ENCODE measurements at regions not wholly inside any gene's neighbourhood (a gene's known extent, or its start where the extent isn't known, plus 50 kb on each side); places are given as distances from the start of the nearest gene placed in this dataset.

DNA sequence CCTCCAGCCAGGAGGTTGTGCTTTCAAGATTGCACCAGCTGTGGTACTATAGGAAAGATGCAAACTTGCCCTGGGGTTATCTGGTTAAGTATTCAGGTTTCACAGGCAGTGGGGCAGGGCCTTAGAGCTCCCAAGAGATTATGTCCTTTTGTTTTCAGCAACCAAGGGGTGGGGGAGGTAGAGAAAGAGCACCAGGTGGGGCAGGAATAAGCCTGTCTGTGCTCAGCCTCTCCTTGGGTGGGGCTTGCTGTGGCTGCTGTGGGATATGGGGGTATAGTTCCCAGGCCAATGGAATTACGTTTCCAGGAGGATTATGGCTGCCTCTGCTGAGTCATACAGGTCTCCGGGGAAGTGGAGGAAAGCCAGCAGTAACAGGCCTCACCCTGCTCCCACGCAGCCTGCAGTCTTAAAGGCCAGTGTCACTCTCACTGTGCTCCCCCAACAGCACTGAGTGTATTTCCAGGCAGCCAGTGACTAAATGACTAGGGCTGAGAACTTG lies 508.6 kb downstream of the RWDD3 start:
- no peak overlapping the region for H3K9ac ChIP-seq (ENCODE audit: low read depth in 1 of 2, low read length in 2 of 2)

DNA sequence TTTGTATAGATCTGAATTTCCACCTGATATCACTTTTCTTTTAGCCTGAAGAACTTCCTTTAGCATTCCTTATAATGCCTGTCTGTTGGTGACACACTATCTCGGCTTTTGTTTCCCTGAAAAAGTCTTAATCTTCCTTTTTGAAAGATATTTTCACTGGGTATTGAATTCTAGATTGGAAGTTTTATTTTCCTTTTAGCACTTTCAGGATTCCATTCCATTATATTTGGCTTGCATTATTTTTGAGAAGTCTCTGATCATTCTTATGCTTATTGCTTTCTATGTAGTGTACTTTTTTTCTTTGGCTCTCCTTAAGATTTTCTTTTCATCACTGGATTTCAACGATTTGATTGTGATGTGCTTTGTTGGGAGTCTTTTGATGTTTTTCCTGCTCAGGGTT lies 510.7 kb downstream of the RWDD3 start:
- 58% methylated on average over 2 of the region's 2 CpGs for WGBS
- no peak for DNase-seq (ENCODE audit: low spot score)
- Histone ChIP-seq H3K36me3 (ENCODE audit: control insufficient read depth in 4 of 4, insufficient read depth in 3 of 4, low read depth in 1 of 4, low read length in 3 of 4) (no peaks in the 10 kb centered on the region), H3K27me3 (ENCODE audit: control insufficient read depth in 4 of 4, insufficient read depth in 4 of 4, low read length in 3 of 4) (no peaks in the 10 kb centered on the region), H3K27ac (ENCODE audit: low read depth in 1 of 2, low read length in 2 of 2) (no peak overlapping the region), H3K4me3 (ENCODE audit: low read depth in 1 of 3, low read length in 3 of 3) (no peak overlapping the region), H3K4me1 (ENCODE audit: control insufficient read depth in 4 of 4, insufficient read depth in 4 of 4, low read length in 3 of 4) (no peaks in the 10 kb centered on the region), H3K9me3 (ENCODE audit: control insufficient read depth in 4 of 4, low read length in 3 of 4) (no peaks in the 10 kb centered on the region), H3K9ac (ENCODE audit: low read depth in 1 of 2, low read length in 2 of 2) (no peak overlapping the region)
- no peak for TF ChIP-seq RAD21 (IDR thresholded peaks at IDR 0.05)
- TF ChIP-seq, protein P1, sequence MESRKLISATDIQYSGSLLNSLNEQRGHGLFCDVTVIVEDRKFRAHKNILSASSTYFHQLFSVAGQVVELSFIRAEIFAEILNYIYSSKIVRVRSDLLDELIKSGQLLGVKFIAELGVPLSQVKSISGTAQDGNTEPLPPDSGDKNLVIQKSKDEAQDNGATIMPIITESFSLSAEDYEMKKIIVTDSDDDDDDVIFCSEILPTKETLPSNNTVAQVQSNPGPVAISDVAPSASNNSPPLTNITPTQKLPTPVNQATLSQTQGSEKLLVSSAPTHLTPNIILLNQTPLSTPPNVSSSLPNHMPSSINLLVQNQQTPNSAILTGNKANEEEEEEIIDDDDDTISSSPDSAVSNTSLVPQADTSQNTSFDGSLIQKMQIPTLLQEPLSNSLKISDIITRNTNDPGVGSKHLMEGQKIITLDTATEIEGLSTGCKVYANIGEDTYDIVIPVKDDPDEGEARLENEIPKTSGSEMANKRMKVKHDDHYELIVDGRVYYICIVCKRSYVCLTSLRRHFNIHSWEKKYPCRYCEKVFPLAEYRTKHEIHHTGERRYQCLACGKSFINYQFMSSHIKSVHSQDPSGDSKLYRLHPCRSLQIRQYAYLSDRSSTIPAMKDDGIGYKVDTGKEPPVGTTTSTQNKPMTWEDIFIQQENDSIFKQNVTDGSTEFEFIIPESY (IDR thresholded peaks at IDR 0.05) = no peak
- TF ChIP-seq, protein P2, sequence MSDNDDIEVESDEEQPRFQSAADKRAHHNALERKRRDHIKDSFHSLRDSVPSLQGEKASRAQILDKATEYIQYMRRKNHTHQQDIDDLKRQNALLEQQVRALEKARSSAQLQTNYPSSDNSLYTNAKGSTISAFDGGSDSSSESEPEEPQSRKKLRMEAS (IDR thresholded peaks at IDR 0.05) = no peak
- TF ChIP-seq SP1 (IDR thresholded peaks at IDR 0.05) = no peak
- TF ChIP-seq, protein P3, sequence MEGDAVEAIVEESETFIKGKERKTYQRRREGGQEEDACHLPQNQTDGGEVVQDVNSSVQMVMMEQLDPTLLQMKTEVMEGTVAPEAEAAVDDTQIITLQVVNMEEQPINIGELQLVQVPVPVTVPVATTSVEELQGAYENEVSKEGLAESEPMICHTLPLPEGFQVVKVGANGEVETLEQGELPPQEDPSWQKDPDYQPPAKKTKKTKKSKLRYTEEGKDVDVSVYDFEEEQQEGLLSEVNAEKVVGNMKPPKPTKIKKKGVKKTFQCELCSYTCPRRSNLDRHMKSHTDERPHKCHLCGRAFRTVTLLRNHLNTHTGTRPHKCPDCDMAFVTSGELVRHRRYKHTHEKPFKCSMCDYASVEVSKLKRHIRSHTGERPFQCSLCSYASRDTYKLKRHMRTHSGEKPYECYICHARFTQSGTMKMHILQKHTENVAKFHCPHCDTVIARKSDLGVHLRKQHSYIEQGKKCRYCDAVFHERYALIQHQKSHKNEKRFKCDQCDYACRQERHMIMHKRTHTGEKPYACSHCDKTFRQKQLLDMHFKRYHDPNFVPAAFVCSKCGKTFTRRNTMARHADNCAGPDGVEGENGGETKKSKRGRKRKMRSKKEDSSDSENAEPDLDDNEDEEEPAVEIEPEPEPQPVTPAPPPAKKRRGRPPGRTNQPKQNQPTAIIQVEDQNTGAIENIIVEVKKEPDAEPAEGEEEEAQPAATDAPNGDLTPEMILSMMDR (IDR thresholded peaks at IDR 0.05; ENCODE audit: low read depth, low read length, missing input control) = no peak
- no peak for TF ChIP-seq HNF4G (IDR thresholded peaks at IDR 0.05)
- no peak for TF ChIP-seq EGR1 (IDR thresholded peaks at IDR 0.05; ENCODE audit: low read depth in 2 of 2)
- TF ChIP-seq HNF4A (conservative IDR thresholded peaks at IDR 0.05) = no peak

More for the DNA sequence above, 508.6 kb downstream of the RWDD3 start:
- Histone ChIP-seq H3K4me1 (ENCODE audit: control insufficient read depth in 4 of 4, insufficient read depth in 4 of 4, low read length in 3 of 4) (no peaks in the 10 kb centered on the region), H3K36me3 (ENCODE audit: control insufficient read depth in 4 of 4, insufficient read depth in 3 of 4, low read depth in 1 of 4, low read length in 3 of 4) (no peaks in the 10 kb centered on the region), H3K27me3 (ENCODE audit: control insufficient read depth in 4 of 4, insufficient read depth in 4 of 4, low read length in 3 of 4) (no peaks in the 10 kb centered on the region), H3K4me3 (ENCODE audit: low read depth in 1 of 3, low read length in 3 of 3) (peak overlapping the region in 1 of 3 donors; percentile 1), H3K9me3 (ENCODE audit: control insufficient read depth in 4 of 4, low read length in 3 of 4) (no peaks in the 10 kb centered on the region), H3K27ac (ENCODE audit: low read depth in 1 of 2, low read length in 2 of 2) (no peak overlapping the region)
- DNase-seq (ENCODE audit: low spot score) = no peak
- TF ChIP-seq JUND (IDR thresholded peaks at IDR 0.05) = no peak
- TF ChIP-seq, protein P2 (IDR thresholded peaks at IDR 0.05) = no peak
- no peak for TF ChIP-seq HNF4A (conservative IDR thresholded peaks at IDR 0.05)
- TF ChIP-seq FOXA2 (IDR thresholded peaks at IDR 0.05) = no peak
- no peak for TF ChIP-seq RXRA (IDR thresholded peaks at IDR 0.05)
- no peak for TF ChIP-seq NR2F2 (IDR thresholded peaks at IDR 0.05)
- TF ChIP-seq, protein P4, sequence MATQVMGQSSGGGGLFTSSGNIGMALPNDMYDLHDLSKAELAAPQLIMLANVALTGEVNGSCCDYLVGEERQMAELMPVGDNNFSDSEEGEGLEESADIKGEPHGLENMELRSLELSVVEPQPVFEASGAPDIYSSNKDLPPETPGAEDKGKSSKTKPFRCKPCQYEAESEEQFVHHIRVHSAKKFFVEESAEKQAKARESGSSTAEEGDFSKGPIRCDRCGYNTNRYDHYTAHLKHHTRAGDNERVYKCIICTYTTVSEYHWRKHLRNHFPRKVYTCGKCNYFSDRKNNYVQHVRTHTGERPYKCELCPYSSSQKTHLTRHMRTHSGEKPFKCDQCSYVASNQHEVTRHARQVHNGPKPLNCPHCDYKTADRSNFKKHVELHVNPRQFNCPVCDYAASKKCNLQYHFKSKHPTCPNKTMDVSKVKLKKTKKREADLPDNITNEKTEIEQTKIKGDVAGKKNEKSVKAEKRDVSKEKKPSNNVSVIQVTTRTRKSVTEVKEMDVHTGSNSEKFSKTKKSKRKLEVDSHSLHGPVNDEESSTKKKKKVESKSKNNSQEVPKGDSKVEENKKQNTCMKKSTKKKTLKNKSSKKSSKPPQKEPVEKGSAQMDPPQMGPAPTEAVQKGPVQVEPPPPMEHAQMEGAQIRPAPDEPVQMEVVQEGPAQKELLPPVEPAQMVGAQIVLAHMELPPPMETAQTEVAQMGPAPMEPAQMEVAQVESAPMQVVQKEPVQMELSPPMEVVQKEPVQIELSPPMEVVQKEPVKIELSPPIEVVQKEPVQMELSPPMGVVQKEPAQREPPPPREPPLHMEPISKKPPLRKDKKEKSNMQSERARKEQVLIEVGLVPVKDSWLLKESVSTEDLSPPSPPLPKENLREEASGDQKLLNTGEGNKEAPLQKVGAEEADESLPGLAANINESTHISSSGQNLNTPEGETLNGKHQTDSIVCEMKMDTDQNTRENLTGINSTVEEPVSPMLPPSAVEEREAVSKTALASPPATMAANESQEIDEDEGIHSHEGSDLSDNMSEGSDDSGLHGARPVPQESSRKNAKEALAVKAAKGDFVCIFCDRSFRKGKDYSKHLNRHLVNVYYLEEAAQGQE (IDR thresholded peaks at IDR 0.05) = no peak
- TF ChIP-seq HNF4G (IDR thresholded peaks at IDR 0.05) = no peak
- no peak for TF ChIP-seq FOXA1 (IDR thresholded peaks at IDR 0.05)
- TF ChIP-seq GABPA (IDR thresholded peaks at IDR 0.05 in 1 of 2, conservative IDR thresholded peaks at IDR 0.05 in 1 of 2) = no peak
- TF ChIP-seq YY1 (IDR thresholded peaks at IDR 0.05) = no peak
- TF ChIP-seq, protein P1 (IDR thresholded peaks at IDR 0.05) = no peak
- 70% methylated on average over 3 of the region's 3 CpGs for WGBS

Measured in liver (tissue), 8 donors.